ENCODE measurements at regions not wholly inside any gene's neighbourhood (a gene's known extent, or its start where the extent isn't known, plus 50 kb on each side); places are given as distances from the start of the nearest gene placed in this dataset.

DNA sequence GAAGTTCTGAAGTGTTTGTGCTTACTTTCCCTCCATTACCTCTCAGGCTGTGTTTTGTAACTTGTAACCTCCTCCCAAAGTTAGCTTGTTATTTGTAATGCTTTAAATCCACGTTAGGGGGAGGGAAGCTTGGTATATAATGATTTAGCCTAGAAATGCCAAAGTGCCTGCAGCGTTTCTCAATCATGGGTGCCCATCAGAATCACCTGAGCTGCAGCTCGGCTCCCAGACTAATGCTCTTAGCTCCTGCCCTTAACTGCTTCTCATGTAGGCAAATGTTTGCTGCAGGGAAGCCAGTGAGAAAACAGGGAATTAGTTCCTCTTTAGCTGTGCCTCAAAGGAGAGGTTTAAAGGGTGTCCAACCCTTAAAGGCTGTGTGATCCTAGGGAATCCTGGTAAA is 219.2 kb upstream of the NAALADL2 start:
- TF ChIP-seq, protein P1, sequence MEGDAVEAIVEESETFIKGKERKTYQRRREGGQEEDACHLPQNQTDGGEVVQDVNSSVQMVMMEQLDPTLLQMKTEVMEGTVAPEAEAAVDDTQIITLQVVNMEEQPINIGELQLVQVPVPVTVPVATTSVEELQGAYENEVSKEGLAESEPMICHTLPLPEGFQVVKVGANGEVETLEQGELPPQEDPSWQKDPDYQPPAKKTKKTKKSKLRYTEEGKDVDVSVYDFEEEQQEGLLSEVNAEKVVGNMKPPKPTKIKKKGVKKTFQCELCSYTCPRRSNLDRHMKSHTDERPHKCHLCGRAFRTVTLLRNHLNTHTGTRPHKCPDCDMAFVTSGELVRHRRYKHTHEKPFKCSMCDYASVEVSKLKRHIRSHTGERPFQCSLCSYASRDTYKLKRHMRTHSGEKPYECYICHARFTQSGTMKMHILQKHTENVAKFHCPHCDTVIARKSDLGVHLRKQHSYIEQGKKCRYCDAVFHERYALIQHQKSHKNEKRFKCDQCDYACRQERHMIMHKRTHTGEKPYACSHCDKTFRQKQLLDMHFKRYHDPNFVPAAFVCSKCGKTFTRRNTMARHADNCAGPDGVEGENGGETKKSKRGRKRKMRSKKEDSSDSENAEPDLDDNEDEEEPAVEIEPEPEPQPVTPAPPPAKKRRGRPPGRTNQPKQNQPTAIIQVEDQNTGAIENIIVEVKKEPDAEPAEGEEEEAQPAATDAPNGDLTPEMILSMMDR (IDR thresholded peaks at IDR 0.05), result no peak
- TF ChIP-seq POLR2A (IDR thresholded peaks at IDR 0.05), result no peak

All from vagina (tissue), 2 donors.